Heart right ventricle (tissue), 16 donors: ENCODE measurements at regions not wholly inside any gene's neighbourhood (a gene's known extent, or its start where the extent isn't known, plus 50 kb on each side); places are given as distances from the start of the nearest gene placed in this dataset.
A peak's percentile ranks its signal among the peaks of the same experiment; 100 is the strongest.

Experiments used
- ATAC-seq, 8 donors: fragments of 200-7000 bp; cut with Tn5 transposase; one replicate each; pipeline ENCODE4 v1.9.1; 2020; ENCODE audit warnings: mild to moderate bottlenecking in 8 of 8, moderate library complexity in 8 of 8, moderate number of reproducible peaks in 1 of 8
- DNase-seq, 2 donors: peaks; one replicate each; pipeline ENCODE4 v3.0.0-alpha.2; 2020
- H3K27ac ChIP-seq, 10 donors: fragments of 200-600 bp; sonication (generic) in 2 of 10; one replicate each; pipeline versions ENCODE4 v1.5.0 to v1.8.0; 2020 to 2022; ENCODE audit warnings: mild to moderate bottlenecking in 3 of 10
- H3K27me3 ChIP-seq, 7 donors: fragments of 200-600 bp; one replicate each; pipeline ENCODE4 v1.8.0; 2021 to 2022; ENCODE audit warnings: mild to moderate bottlenecking in 2 of 7
- H3K36me3 ChIP-seq, 9 donors: fragments of 200-600 bp; sonication (generic) in 1 of 9; one replicate each; pipeline versions ENCODE4 v1.5.0 to v1.8.0; 2020 to 2022; ENCODE audit warnings: mild to moderate bottlenecking in 2 of 9
- H3K4me1 ChIP-seq, 9 donors: fragments of 200-600 bp; sonication (generic) in 1 of 9; one replicate each; pipeline versions ENCODE4 v1.5.0 to v1.8.0; 2020 to 2022; ENCODE audit warnings: mild to moderate bottlenecking in 4 of 9
- H3K4me3 ChIP-seq, 10 donors: fragments of 200-600 bp; sonication (generic) in 2 of 10; one replicate each; pipeline versions ENCODE4 v1.5.0 to v1.8.0; 2020 to 2022; ENCODE audit warnings: mild to moderate bottlenecking in 7 of 10, moderate library complexity in 2 of 10
- H3K9me3 ChIP-seq, 11 donors: fragments of 200-600 bp in 10 of 11; sonication (generic) in 2 of 11; one replicate each; pipeline versions ENCODE4 v1.5.0 to v1.8.0; 2013 to 2022; ENCODE audit warnings: mild to moderate bottlenecking in 2 of 11, control low read depth in 1 of 11, moderate library complexity in 1 of 11
- CTCF ChIP-seq, 9 donors: fragments of 200-600 bp; sonication (generic) in 2 of 9; IDR thresholded peaks; one replicate each; pipeline versions ENCODE4 v1.5.0 to v1.8.0; 2021 to 2022; ENCODE audit warnings: antibody characterized with exemption in 9 of 9, mild to moderate bottlenecking in 5 of 9, moderate library complexity in 1 of 9
- WGBS, 2 donors: extraction: QIAGEN DNeasy Blood & Tissue Kit; methylation state at CpG; one replicate each; pipeline ENCODE4 v1.1.7; 2013; ENCODE audit warnings: inconsistent platforms in 1 of 2; 5-methylcytosine and 5-hydroxymethylcytosine counted together
- intact Hi-C, 10 donors: fragments of 100-400 bp; cut with DNase I; formaldehyde crosslinking; loops; one replicate each; pipeline versions ENCODE4 v1.11.1 to v1.14.2; 2022
- donor health status: Arrhythmogenic right ventricular cardiomyopathy.
- donor health status: ischemic (EF 13 %, LVEDD 7.1; RV severe dilation, severe dysfunction).
- donor health status: healthy with polysubstance abuse.
- donor health status: DM: no; HTN: yes; CAD: no.
- donor health status: DM: no; HTN: no; CAD: no.
- donor health status: ischemic (EF 25% LVEDD 6.9; RV normal size, moderate dysfunction).
- donor health status: ischemic (EF 25% LVEDD 5.7; RV mildly dilated, moderate dysfunction).
- donor health status: healthy.
- donor health status: DM: yes; HTN: yes; CAD: no.
- donor health status: Ischemic cardiomyopathy.
- donor health status: ischemic (EF 35%, LVEDD 5.7; RV mildly dilated, moderate dysfunction).
- donor health status: nonischemic (EF 11% LVEDD 7.7; RV severe dilation, severe dysfunction).
- donor health status: DM: yes; HTN: yes; CAD: no.
- donor health status: PGD.
- donor health status: ischemic (EF 29% LVEDD 5.4; RV normal size, mild dysfunction).
- donor health status: nonischemic (EF 23%, LVEDD 6.1; RV moderate dilation, normal function).

- Histone ChIP-seq H3K4me1 (peaks cover 0 to 35% (median 19%) of the 10 kb centered on the region in 9 donors), H3K9me3 (no peaks in the 10 kb centered on the region), H3K27ac (peak overlapping the region in 2 of 10 donors; percentile 63 to 67), H3K27me3 (no peaks in the 10 kb centered on the region), H3K36me3 (no peaks in the 10 kb centered on the region), H3K4me3 (no peak overlapping the region)
- ATAC-seq (peak in 1 of 8 donors; percentile 29), DNase-seq (no peak)
- 78 to 80% methylated on average over 4 of the region's 4 CpGs for WGBS, 2 donors
- intact Hi-C loops: loop anchor here in 1 of 10 donors (10.0 kb wide), 1 partner anchor 179 kb away; no protein-coding TSS in a partner anchor
- TF ChIP-seq CTCF (IDR thresholded peaks at IDR 0.05): no peak
Observed at GRCh38 chr7:25665374-25665773, 437.1 kb upstream of the NPVF start.

GRCh38 chr7:25665903-25666670, 437.8 kb upstream of the NPVF start:
- DNase-seq (no peak), ATAC-seq (no peak)
- Histone ChIP-seq H3K36me3 (no peaks in the 10 kb centered on the region), H3K27ac (no peak overlapping the region), H3K9me3 (no peaks in the 10 kb centered on the region), H3K4me3 (no peak overlapping the region), H3K27me3 (no peaks in the 10 kb centered on the region), H3K4me1 (peaks cover 0 to 43% (median 25%) of the 10 kb centered on the region in 9 donors)
- WGBS, 2 donors: 73 to 74% methylated on average over 3 of the region's 3 CpGs
- no peak for TF ChIP-seq CTCF (IDR thresholded peaks at IDR 0.05)
- intact Hi-C loops: loop anchor here in 1 of 10 donors (10.0 kb wide), 1 partner anchor 179 kb away; no protein-coding TSS in a partner anchor

GRCh38 chr7:25666671-25667060, 438.4 kb upstream of the NPVF start:
- Histone ChIP-seq H3K27me3 (no peaks in the 10 kb centered on the region), H3K4me3 (no peak overlapping the region), H3K27ac (no peak overlapping the region), H3K4me1 (peaks cover 0 to 47% (median 25%) of the 10 kb centered on the region in 9 donors), H3K9me3 (no peaks in the 10 kb centered on the region), H3K36me3 (no peaks in the 10 kb centered on the region)
- DNase-seq: no peak
- 82 to 83% methylated on average over 2 of the region's 2 CpGs for WGBS, 2 donors
- no peak for TF ChIP-seq CTCF (IDR thresholded peaks at IDR 0.05)
- ATAC-seq: no peak
- intact Hi-C loops: loop anchor here in 1 of 10 donors (10.0 kb wide), 1 partner anchor 178 kb away; no protein-coding TSS in a partner anchor

GRCh38 chr7:25669281-25669781, 441.0 kb upstream of the NPVF start:
- Histone ChIP-seq H3K27ac (peak overlapping the region in 7 of 10 donors; percentile 29 to 76 (median 68)), H3K27me3 (no peaks in the 10 kb centered on the region), H3K9me3 (no peaks in the 10 kb centered on the region), H3K4me1 (peaks cover 0 to 34% (median 16%) of the 10 kb centered on the region in 9 donors), H3K4me3 (no peak overlapping the region), H3K36me3 (no peaks in the 10 kb centered on the region)
- ATAC-seq: no peak
- intact Hi-C loops: loop anchor here in 1 of 10 donors (10.0 kb wide), 1 partner anchor 175 kb away; no protein-coding TSS in a partner anchor
- no peak for DNase-seq
- TF ChIP-seq CTCF (IDR thresholded peaks at IDR 0.05): no peak
- 77 to 84% methylated on average over 4 of the region's 4 CpGs for WGBS, 2 donors
